OCI-LY7 (cell line): ENCODE measurements at regions not wholly inside any gene's neighbourhood (a gene's known extent, or its start where the extent isn't known, plus 50 kb on each side); places are given as distances from the start of the nearest gene placed in this dataset.

Experiments used
- BruUV-seq: library from RNA; stranded (reverse); fragments of 400-500 nt; replicated peaks from 2 replicates; lab custom pipeline; 2021; lab: Mats Ljungman, UMichigan
- CTCF ChIA-PET: fragments of 300-600 bp; sonication (Branson Sonifier 250); formaldehyde crosslinking; loops from one replicate; lab custom pipeline; 2022; ENCODE audit warnings: antibody characterized with exemption; ENCODE audit not compliant: unreplicated experiment; lab: Charles Lee
- POLR2A ChIA-PET: fragments of 300-600 bp; sonication (Branson Sonifier 250); formaldehyde crosslinking; loops from one replicate; lab custom pipeline; 2022; ENCODE audit warnings: antibody characterized with exemption; lab: Charles Lee
- DNase-seq: peaks from one replicate; pipeline ENCODE4 v3.0.0-alpha.2; 2015; ENCODE audit warnings: low spot score
- H2AFZ ChIP-seq: fragments of 200-600 bp; sonication (generic), shearing (Covaris generic); 2 replicates; pipeline ENCODE4 v1.6.1; 2014; ENCODE audit warnings: mild to moderate bottlenecking, antibody characterized with exemption, low read length, moderate library complexity
- H3K27ac ChIP-seq: fragments of 200-600 bp; sonication (generic); 2 replicates; pipeline ENCODE4 v1.5.1; 2014; ENCODE audit warnings: mixed run types, low read depth, mild to moderate bottlenecking, moderate library complexity, low read length, inconsistent platforms; ENCODE audit not compliant: poor library complexity, severe bottlenecking
- H3K36me3 ChIP-seq: fragments of 200-600 bp; sonication (generic); 2 replicates; pipeline ENCODE4 v1.6.1; 2014; ENCODE audit warnings: mild to moderate bottlenecking, antibody characterized with exemption, low read length, moderate library complexity, mixed read lengths; ENCODE audit not compliant: insufficient read depth
- H3K4me1 ChIP-seq: fragments of 200-600 bp; sonication (generic); 2 replicates; pipeline ENCODE4 v1.5.1; 2014; ENCODE audit warnings: mild to moderate bottlenecking, low read length; ENCODE audit not compliant: insufficient read depth, poor library complexity, severe bottlenecking
- H3K4me2 ChIP-seq: fragments of 200-600 bp; sonication (generic); 2 replicates; pipeline ENCODE4 v1.6.1; 2014; ENCODE audit warnings: mild to moderate bottlenecking, low read length
- H3K4me3 ChIP-seq: fragments of 200-600 bp; sonication (generic); 2 replicates; pipeline ENCODE4 v1.5.1; 2014; ENCODE audit warnings: mild to moderate bottlenecking, low read depth, low read length; ENCODE audit not compliant: poor library complexity, severe bottlenecking
- H3K79me2 ChIP-seq: fragments of 200-600 bp; sonication (generic); 2 replicates; pipeline ENCODE4 v1.6.1; 2016; ENCODE audit warnings: low read depth, mild to moderate bottlenecking, low read length, moderate library complexity, mixed read lengths; ENCODE audit not compliant: insufficient read depth
- H3K9me2 ChIP-seq: fragments of 200-600 bp; sonication (generic); 2 replicates; pipeline ENCODE4 v1.6.1; 2016; ENCODE audit warnings: mild to moderate bottlenecking, low read length, mixed read lengths; ENCODE audit not compliant: insufficient read depth
- H3K9me3 ChIP-seq: fragments of 200-600 bp; sonication (generic); 2 replicates; pipeline ENCODE4 v1.6.1; 2014; ENCODE audit warnings: mild to moderate bottlenecking, mixed run types, low read length, mixed read lengths
- H4K20me1 ChIP-seq: fragments of 200-600 bp; sonication (generic); 2 replicates; pipeline ENCODE4 v1.6.1; 2014; ENCODE audit warnings: mild to moderate bottlenecking, antibody characterized with exemption, low read length, moderate library complexity, mixed read lengths; ENCODE audit not compliant: insufficient read depth
- EZH2phosphoT487 ChIP-seq: fragments of 200-600 bp; sonication (generic); IDR thresholded peaks from 2 replicates; pipeline ENCODE4 v1.6.1; 2018; ENCODE audit warnings: low read depth, borderline replicate concordance, mild to moderate bottlenecking, mixed run types, antibody characterized with exemption, low read length, moderate library complexity, mixed read lengths
- intact Hi-C: fragments of 100-400 bp; cut with micrococcal nuclease; formaldehyde crosslinking; loops from one replicate; pipeline ENCODE4 v1.10.0; 2022; ENCODE audit not compliant: unreplicated experiment
- TF ChIP-seq, protein P1 (sequence below): fragments of 200-600 bp; sonication (generic); conservative IDR thresholded peaks from 2 replicates; pipeline ENCODE4 v1.5.1; 2014; ENCODE audit warnings: mild to moderate bottlenecking, antibody characterized with exemption, low read length, moderate library complexity, mixed read lengths

DNA sequence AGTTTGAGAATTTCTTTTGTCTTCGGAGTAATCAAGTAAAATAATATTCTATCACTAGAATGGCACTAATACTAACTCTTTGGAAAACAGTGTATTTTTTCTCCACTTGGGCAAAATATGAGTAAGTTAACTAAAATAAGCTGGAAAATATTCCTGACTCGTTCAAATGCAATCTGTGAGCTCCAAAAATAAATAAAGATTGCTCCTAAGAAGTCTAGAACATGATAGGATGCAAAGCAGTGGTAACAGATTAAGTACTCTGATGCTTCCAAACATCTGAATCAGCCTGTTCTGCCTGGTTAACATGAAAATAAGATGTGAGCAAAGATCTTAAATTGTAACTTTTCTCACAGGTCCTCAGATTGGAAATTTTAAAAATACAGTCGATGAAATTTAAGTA, 285.1 kb upstream of the ID4 start:
- Histone ChIP-seq H3K9me2 (no peaks in the 10 kb centered on the region), H3K4me2 (no peak overlapping the region), H3K79me2 (no peaks in the 10 kb centered on the region), H2AFZ (no peak overlapping the region), H4K20me1 (no peaks in the 10 kb centered on the region), H3K4me3 (no peak overlapping the region), H3K36me3 (no peaks in the 10 kb centered on the region), H3K27ac (no peak overlapping the region), H3K9me3 (peaks cover 10% of the 10 kb centered on the region), H3K4me1 (peaks cover 18% of the 10 kb centered on the region)
- no TSS peak for BruUV-seq
- CTCF ChIA-PET, result no interaction called here
- DNase-seq, result no peak
- POLR2A ChIA-PET, result interaction anchor here (0.6 to 1.5 kb wide), 4 partner anchors 17 to 287 kb away, joined by 3 to 4 read pairs (median 4); no protein-coding TSS in a partner anchor
- intact Hi-C loops, result no loop called here
- TF ChIP-seq EZH2phosphoT487, result no peak
- TF ChIP-seq, protein P1, sequence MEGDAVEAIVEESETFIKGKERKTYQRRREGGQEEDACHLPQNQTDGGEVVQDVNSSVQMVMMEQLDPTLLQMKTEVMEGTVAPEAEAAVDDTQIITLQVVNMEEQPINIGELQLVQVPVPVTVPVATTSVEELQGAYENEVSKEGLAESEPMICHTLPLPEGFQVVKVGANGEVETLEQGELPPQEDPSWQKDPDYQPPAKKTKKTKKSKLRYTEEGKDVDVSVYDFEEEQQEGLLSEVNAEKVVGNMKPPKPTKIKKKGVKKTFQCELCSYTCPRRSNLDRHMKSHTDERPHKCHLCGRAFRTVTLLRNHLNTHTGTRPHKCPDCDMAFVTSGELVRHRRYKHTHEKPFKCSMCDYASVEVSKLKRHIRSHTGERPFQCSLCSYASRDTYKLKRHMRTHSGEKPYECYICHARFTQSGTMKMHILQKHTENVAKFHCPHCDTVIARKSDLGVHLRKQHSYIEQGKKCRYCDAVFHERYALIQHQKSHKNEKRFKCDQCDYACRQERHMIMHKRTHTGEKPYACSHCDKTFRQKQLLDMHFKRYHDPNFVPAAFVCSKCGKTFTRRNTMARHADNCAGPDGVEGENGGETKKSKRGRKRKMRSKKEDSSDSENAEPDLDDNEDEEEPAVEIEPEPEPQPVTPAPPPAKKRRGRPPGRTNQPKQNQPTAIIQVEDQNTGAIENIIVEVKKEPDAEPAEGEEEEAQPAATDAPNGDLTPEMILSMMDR, result no peak

DNA sequence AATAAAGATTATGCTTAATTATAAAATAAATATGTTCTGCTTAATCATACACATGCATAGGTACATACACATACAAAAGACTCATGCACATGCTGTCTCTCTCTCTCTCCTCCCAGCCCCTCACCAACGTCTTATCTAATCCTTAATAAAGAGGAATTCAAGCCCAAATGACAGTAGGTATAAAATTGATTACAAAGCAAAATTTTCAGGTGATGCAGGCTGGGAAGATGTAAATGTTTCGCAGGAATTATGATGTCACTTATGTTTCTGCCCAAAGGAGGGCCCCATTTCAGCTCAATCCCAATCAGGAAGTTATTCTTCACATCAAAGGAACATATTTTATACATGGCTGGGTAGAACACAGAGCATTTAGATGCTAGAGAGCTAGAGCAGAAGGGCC, 284.6 kb upstream of the ID4 start:
- Histone ChIP-seq H3K4me2 (no peak overlapping the region), H3K4me1 (peaks cover 18% of the 10 kb centered on the region), H2AFZ (no peak overlapping the region), H3K9me3 (peaks cover 10% of the 10 kb centered on the region), H3K79me2 (no peaks in the 10 kb centered on the region), H3K4me3 (no peak overlapping the region), H3K9me2 (no peaks in the 10 kb centered on the region), H3K27ac (no peak overlapping the region), H3K36me3 (no peaks in the 10 kb centered on the region), H4K20me1 (no peaks in the 10 kb centered on the region)
- POLR2A ChIA-PET, result interaction anchor here (0.6 to 1.5 kb wide), 5 partner anchors 18 to 1404 kb away, joined by 3 to 7 read pairs (median 4); no protein-coding TSS in a partner anchor
- intact Hi-C loops, result no loop called here
- CTCF ChIA-PET, result no interaction called here
- DNase-seq, result no peak
- TF ChIP-seq, protein P1, result 0 out of 2 replicates have a peak, but pooled peaks have one; percentile 16
- TF ChIP-seq EZH2phosphoT487, result no peak
- BruUV-seq, result no TSS peak

DNA sequence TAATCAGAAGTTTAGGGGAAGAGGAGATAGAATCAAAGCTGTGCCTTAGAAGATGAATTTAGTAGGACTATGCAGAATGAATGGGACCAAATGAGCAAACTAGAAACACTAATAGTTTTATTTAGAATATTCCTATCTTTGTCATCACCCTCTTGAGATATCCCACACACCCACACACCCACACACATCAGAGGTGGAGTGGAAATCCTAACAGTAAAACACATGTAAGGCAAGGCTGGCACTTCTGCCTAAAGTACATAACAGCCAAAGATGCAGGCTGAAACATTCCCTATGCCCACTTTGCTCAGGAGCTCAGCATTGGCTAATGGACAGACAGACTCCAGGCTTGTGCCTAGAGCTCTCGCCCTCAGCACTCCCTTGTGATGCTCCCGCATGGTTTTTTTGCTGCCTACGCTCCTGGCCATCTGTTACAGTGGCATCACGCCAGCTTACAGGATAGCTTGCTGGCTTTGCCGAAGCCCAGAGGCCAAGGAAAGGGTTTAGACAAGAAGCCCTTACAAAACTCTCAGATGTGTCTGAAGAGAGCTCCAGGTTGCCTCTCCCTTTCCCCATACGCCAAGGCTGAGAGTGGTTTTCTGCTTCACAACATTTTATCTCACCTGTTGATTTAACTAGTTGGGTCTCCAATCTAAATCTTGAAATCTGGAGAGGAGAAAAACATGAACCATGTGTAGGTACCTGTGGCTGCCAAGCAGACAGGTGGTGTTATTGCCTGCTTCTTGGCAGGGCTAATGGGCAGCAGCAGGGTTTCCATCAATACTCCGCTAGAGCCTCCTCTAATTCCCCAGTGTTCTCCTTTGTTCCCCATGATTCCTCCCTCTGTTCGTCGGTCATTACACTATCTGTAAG, 282.6 kb upstream of the ID4 start:
- Histone ChIP-seq H2AFZ (no peak overlapping the region), H3K4me1 (peaks cover 16% of the 10 kb centered on the region), H3K36me3 (no peaks in the 10 kb centered on the region), H4K20me1 (no peaks in the 10 kb centered on the region), H3K27ac (no peak overlapping the region), H3K9me2 (no peaks in the 10 kb centered on the region), H3K4me3 (no peak overlapping the region), H3K9me3 (peaks cover 10% of the 10 kb centered on the region), H3K79me2 (no peaks in the 10 kb centered on the region), H3K4me2 (no peak overlapping the region)
- no peak for DNase-seq
- no peak for TF ChIP-seq EZH2phosphoT487
- TF ChIP-seq, protein P1, result no peak
- intact Hi-C loops, result no loop called here
- ChIA-PET POLR2A (interaction anchor here (0.6 to 1.3 kb wide), 3 partner anchors 9 to 192 kb away, joined by 3 to 4 read pairs (median 3); no protein-coding TSS in a partner anchor), CTCF (no interaction called here)
- no TSS peak for BruUV-seq
